HG03066 (cell line): ENCODE measurements at regions not wholly inside any gene's neighbourhood (a gene's known extent, or its start where the extent isn't known, plus 50 kb on each side); places are given as distances from the start of the nearest gene placed in this dataset.
"Not testable (repeated sequence)": the region's sequence is repeated elsewhere in the genome, so short reads cannot be mapped to it uniquely, and the experiment has no call there.

Source experiments
- ATAC-seq: cut with Tn5 transposase; IDR thresholded peaks from one replicate; pipeline ENCODE4 v1.9.1; 2021; ENCODE audit warnings: low read depth; ENCODE audit not compliant: unreplicated experiment

- ATAC-seq, result no peak
Observed at GRCh38 chr7:142539901-142540300, 209.4 kb upstream of the PRSS1 start.

- no peak for ATAC-seq
Observed at GRCh38 chr7:142537760-142538159, 211.5 kb upstream of the PRSS1 start.

- peak; percentile 95 for ATAC-seq
Observed at GRCh38 chr7:142535123-142535779, 214.0 kb upstream of the PRSS1 start.

DNA sequence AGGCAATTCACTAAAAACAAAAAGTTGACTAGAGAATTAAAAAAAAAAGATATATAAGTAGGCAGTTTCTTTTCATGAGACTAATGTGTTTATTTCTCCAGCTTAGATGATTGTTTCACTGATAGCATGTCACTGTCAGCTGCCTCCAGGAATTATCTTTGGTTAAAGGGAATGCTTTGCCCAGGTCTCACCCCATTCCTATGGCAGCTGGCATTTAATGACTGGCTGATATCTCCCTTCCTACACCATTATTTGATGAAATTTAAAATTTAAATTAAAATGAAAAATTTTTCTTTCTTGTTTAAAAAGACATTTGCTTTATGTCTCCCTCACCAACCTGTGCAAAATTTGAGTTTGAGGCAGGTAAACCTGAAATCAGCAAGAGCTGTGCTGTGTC, 214.5 kb upstream of the PRSS1 start:
- ATAC-seq, result no peak

- ATAC-seq, result no peak
Observed at GRCh38 chr7:142533920-142534319, 215.4 kb upstream of the PRSS1 start.

DNA sequence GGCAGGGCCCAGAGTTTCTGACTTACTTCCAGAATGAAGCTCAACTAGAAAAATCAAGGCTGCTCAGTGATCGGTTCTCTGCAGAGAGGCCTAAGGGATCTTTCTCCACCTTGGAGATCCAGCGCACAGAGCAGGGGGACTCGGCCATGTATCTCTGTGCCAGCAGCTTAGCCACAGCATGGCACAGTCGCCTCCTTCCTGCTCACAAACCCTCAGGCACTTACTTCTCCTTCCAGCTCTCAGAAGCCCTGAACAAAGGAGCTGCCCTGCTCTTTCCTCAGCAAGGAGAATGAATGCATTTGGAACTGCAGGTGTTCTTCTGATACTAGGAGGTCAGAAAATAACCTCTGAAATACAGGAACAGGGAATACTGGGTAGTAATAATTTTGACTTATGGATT, 219.7 kb upstream of the PRSS1 start:
- no peak for ATAC-seq

DNA sequence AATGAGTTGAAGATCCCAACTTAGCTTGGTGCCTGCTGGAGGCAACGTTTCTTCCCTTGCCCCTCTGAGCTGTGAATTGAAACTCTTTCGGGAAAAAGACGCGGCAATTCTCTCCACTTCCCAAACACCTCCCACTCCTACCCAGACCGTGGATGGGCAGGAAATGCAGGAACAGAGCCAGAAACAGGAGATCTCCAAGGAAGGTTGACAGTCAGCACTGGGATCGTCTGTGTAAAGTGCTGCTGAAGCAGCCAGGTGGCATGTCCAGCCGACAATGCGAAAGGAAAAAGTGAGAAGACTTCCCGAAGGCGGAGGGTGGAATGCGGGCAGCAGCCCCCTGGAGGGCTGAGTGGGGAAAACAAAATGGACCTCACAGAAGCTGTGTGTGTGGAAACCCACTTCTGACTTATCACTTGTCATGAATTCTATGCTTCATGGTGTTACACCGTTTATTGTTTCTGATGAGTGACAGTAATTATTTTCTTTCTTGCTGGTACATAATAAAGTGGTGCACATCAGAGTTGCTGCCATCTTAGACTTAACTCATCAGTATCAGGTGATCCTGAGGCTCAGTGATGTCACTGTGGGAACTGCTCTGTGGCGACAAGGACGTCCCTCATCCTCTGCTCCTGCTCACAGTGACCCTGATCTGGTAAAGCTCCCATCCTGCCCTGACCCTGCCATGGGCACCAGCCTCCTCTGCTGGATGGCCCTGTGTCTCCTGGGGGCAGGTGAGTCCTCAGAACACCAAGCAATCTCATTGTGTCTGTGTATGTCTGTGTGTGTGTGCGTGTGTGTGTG, 220.5 kb upstream of the PRSS1 start:
- no peak for ATAC-seq

- ATAC-seq, result no peak
Observed at GRCh38 chr7:142523821-142524460, 225.3 kb upstream of the PRSS1 start.

- ATAC-seq, result no peak
Observed at GRCh38 chr7:142522735-142523134, 226.5 kb upstream of the PRSS1 start.

DNA sequence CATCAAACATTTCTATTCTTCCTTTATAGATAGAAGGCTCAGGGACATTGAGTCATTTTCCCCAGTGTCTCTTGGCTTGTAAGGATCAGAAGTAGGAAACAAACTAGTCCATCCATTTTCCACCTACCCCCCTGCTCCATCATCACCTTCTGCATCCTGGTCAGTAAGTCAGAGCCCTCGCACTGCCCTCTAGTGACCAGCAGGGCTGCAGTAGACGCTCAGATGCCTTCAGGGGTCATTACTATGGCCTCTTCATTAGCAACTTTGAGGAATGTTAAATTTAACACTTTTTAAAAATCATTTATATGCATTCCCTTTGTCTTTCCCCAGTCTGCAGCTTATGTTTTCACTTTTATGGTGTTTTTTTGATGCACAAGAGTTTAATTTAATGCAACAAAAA, 228.4 kb upstream of the PRSS1 start:
- not testable (repeated sequence) for ATAC-seq

DNA sequence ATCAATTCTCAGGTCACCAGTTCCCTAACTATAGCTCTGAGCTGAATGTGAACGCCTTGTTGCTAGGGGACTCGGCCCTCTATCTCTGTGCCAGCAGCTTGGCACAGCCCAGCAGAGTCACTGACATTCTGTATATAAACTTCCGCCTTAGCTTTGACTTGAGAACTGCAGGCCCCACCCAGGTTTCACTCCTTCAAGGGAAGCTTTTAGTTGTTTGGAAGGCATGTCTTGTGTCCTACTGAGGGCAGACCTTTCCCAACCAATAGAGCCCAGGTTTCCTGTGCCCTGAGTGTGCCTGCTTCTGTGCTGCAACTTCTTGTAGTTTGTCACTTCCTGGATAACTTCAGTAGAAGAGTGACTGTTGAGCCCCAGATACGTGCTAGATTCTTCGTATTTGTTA, 228.8 kb upstream of the PRSS1 start:
- not testable (repeated sequence) for ATAC-seq

- ATAC-seq, result no peak
Observed at GRCh38 chr7:142519079-142520078, 229.9 kb upstream of the PRSS1 start.

DNA sequence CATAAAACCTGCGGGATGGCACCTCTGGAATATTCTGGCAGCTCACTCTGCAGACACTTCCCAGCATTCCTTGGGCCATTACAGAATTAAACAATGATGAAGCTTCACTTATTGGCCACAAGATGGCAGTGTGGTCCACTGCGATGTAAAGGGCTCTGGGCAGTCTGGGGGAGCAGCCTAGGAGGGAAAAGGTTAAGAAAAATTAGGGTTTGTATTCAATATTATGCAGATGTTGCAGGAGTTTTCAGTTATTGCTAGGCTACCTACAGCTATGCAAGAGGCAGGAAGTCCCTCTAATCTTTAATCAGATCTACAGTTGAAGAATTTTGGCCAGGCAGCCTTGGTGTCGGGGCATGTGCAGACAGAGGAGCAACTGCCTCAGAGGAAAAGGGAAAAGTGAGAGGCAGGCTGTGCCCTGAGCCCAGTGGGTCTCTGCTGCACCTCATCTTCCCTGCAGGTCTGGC, 233.2 kb upstream of the PRSS1 start:
- ATAC-seq, result peak; percentile 94

GRCh38 chr7:142514716-142515115, 234.6 kb upstream of the PRSS1 start:
- ATAC-seq, result not testable (repeated sequence)

DNA sequence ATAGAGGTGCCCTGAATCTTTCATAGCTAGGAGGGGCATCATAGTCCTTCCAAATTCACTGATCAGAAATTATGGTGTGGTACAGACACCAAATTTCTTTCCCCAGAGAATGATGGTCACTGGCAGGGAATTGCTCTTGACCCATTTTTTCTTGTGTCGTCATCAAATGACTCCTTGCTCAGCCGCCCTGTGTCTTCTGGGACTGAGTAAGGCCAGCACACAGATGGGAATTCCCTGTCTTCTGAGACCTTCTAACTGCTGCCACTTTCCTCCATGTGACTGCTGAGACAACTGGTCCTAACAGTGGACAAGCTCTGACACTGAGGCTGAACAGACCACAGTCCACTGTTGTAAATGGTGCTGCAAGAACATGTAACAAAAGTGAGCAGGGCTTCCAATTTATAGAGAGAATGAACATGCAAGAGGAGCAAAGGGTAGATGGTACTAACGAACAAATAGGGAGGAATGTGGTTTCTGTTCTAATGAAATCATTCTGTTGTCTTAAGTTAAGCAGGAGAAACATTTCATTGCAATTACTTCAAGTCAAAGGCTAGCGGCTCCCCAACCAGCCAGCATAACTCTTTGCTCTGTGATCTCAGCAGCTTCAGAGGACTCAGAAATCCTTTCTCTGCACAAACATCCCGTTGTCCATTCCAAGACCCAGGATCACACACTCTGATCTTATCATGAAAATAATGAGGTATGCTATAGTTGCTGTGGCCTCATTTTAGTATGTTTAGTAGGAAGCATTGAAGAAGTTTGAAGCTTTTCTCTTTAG, 235.9 kb upstream of the PRSS1 start:
- no peak for ATAC-seq

- ATAC-seq, result no peak
Observed at GRCh38 chr7:142511801-142512200, 237.5 kb upstream of the PRSS1 start.

GRCh38 chr7:142511374-142511773, 237.9 kb upstream of the PRSS1 start:
- ATAC-seq, result no peak

DNA sequence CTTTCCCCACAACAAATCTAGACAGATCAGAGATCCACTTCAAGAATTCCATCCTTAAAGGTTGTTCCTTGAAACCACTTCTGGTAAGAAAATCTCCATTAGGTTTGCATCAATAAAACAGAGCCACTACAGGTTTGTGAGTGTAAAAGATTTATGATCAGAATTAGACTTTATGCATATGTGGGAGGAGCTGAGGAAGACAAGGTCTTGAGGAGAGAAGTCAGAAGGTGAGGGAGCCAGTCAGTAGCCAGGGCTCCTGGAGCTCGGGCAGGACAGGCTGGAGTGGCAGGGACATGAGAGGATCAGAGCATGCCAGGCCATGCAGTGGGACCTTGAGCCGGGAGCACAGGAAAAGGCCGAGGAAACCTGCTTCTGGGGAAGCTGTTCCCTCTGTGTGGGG, 240.0 kb upstream of the PRSS1 start:
- ATAC-seq, result not testable (repeated sequence)

DNA sequence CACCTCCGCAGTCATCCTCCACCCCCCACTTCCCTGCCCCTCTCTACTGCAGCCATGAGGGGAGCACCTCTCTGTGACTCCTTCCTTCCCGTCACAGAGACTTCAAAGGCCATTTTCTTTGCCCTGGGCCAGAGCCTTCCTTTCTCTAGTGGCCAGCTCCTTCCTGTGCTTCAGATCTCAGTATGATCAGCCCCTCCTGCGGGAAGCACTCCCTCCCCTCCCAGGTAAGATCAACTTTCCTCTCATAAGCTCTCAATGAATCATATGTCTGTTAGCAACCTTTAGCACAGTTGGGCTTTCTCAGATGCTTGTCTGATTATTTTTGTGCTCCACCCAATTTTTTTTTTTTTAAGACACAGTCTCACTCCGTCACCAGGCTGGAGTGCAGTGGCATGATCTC, 241.0 kb upstream of the PRSS1 start:
- ATAC-seq, result no peak

DNA sequence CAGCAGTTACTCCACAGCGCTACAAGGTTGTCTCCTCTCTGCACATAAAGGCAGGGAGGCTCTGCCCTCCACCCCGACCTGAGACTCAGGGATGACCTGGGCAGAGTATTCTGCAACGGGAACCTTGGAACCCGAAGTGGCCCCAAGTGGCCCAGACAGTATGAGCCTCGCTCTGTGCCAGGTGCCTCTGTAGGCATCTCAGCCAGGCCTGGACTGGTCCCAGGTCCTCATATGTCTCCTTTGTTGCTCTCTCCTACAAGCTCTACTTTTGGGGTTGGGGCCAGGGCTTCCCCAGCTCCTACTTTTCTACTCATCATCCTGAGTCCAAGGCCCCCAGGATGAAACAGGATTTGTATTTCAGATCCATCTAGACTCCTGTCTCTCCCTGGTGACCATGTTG, 241.5 kb upstream of the PRSS1 start:
- no peak for ATAC-seq
